ENCODE measurements at regions not wholly inside any gene's neighbourhood (a gene's known extent, or its start where the extent isn't known, plus 50 kb on each side); places are given as distances from the start of the nearest gene placed in this dataset.
A peak's percentile ranks its signal among the peaks of the same experiment; 100 is the strongest.

GRCh38 chr10:88117869-88118632 is 254.6 kb downstream of the PTEN start:
- no peak overlapping the region for H3K4me3 ChIP-seq (ENCODE audit: low read depth, low read length, poor library complexity, severe bottlenecking)
- no peak overlapping the region for H3K27ac ChIP-seq (ENCODE audit: low read depth, low read length, poor library complexity, severe bottlenecking)
- H3K9me3 ChIP-seq (ENCODE audit: low read depth, low read length, poor library complexity, severe bottlenecking), result no peaks in the 10 kb centered on the region
- intact Hi-C loops (cut with micrococcal nuclease; ENCODE audit: unreplicated experiment), result loop anchor here (5.0 to 10.0 kb wide), 2 partner anchors 269 to 437 kb away; no protein-coding TSS in a partner anchor
- BruUV-seq (replicated peaks), result no TSS peak
- peak; percentile 46 for TF ChIP-seq CTCF (conservative IDR thresholded peaks at IDR 0.05; ENCODE audit: low read depth, low read length)
- no peak for TF ChIP-seq EZH2 (IDR thresholded peaks at IDR 0.05; ENCODE audit: borderline replicate concordance, low read depth, low read length, poor library complexity, severe bottlenecking)
- ChIA-PET CTCF (interaction anchor here (0.6 kb wide), 1 partner anchor 9 kb away, joined by 4 read pairs; no protein-coding TSS in a partner anchor), POLR2A (ENCODE audit: low non-redundant PET) (no interaction called here)
- no peaks in the 10 kb centered on the region for H3K27me3 ChIP-seq (replicated peaks; ENCODE audit: insufficient read depth, low read depth, low read length, poor library complexity)
- peak; percentile 14 for DNase-seq (ENCODE audit: low spot score)
- peaks cover 4% of the 10 kb centered on the region for H3K4me1 ChIP-seq (ENCODE audit: insufficient read depth, low read length, poor library complexity, severe bottlenecking)
- no peaks in the 10 kb centered on the region for H3K36me3 ChIP-seq (ENCODE audit: insufficient read depth, low read length, poor library complexity, severe bottlenecking)

- ChIA-PET POLR2A (ENCODE audit: low non-redundant PET) (no interaction called here), CTCF (interaction anchor here (0.6 kb wide), 1 partner anchor 9 kb away, joined by 4 read pairs; no protein-coding TSS in a partner anchor)
- no peaks in the 10 kb centered on the region for H3K27me3 ChIP-seq (replicated peaks; ENCODE audit: insufficient read depth, low read depth, low read length, poor library complexity)
- intact Hi-C loops (cut with micrococcal nuclease; ENCODE audit: unreplicated experiment), result loop anchor here (5.0 to 10.0 kb wide), 2 partner anchors 269 to 436 kb away; no protein-coding TSS in a partner anchor
- TF ChIP-seq EZH2 (IDR thresholded peaks at IDR 0.05; ENCODE audit: borderline replicate concordance, low read depth, low read length, poor library complexity, severe bottlenecking), result no peak
- TF ChIP-seq CTCF (conservative IDR thresholded peaks at IDR 0.05; ENCODE audit: low read depth, low read length), result no peak
- H3K36me3 ChIP-seq (ENCODE audit: insufficient read depth, low read length, poor library complexity, severe bottlenecking), result no peaks in the 10 kb centered on the region
- no peak overlapping the region for H3K4me3 ChIP-seq (ENCODE audit: low read depth, low read length, poor library complexity, severe bottlenecking)
- BruUV-seq (replicated peaks), result no TSS peak
- no peaks in the 10 kb centered on the region for H3K9me3 ChIP-seq (ENCODE audit: low read depth, low read length, poor library complexity, severe bottlenecking)
- no peak for DNase-seq (ENCODE audit: low spot score)
- no peak overlapping the region for H3K27ac ChIP-seq (ENCODE audit: low read depth, low read length, poor library complexity, severe bottlenecking)
- H3K4me1 ChIP-seq (ENCODE audit: insufficient read depth, low read length, poor library complexity, severe bottlenecking), result peaks cover 4% of the 10 kb centered on the region
Measured at GRCh38 chr10:88118729-88119128, 255.3 kb downstream of the PTEN start.

- BruUV-seq (replicated peaks), result no TSS peak
- ChIA-PET CTCF (no interaction called here), POLR2A (ENCODE audit: low non-redundant PET) (no interaction called here)
- H3K27me3 ChIP-seq (replicated peaks; ENCODE audit: insufficient read depth, low read depth, low read length, poor library complexity), result no peaks in the 10 kb centered on the region
- H3K36me3 ChIP-seq (ENCODE audit: insufficient read depth, low read length, poor library complexity, severe bottlenecking), result no peaks in the 10 kb centered on the region
- TF ChIP-seq CTCF (conservative IDR thresholded peaks at IDR 0.05; ENCODE audit: low read depth, low read length) (no peak), EZH2 (IDR thresholded peaks at IDR 0.05; ENCODE audit: borderline replicate concordance, low read depth, low read length, poor library complexity, severe bottlenecking) (no peak)
- no peak for DNase-seq (ENCODE audit: low spot score)
- no peaks in the 10 kb centered on the region for H3K9me3 ChIP-seq (ENCODE audit: low read depth, low read length, poor library complexity, severe bottlenecking)
- peaks cover under 1% of the 10 kb centered on the region for H3K4me1 ChIP-seq (ENCODE audit: insufficient read depth, low read length, poor library complexity, severe bottlenecking)
- no peak overlapping the region for H3K4me3 ChIP-seq (ENCODE audit: low read depth, low read length, poor library complexity, severe bottlenecking)
- intact Hi-C loops (cut with micrococcal nuclease; ENCODE audit: unreplicated experiment), result loop anchor here (5.0 to 10.0 kb wide), 2 partner anchors 268 to 436 kb away; no protein-coding TSS in a partner anchor
- no peak overlapping the region for H3K27ac ChIP-seq (ENCODE audit: low read depth, low read length, poor library complexity, severe bottlenecking)
Measured at GRCh38 chr10:88119160-88119559, 255.7 kb downstream of the PTEN start.

All from A673 (cell line).